ENCODE measurements at regions not wholly inside any gene's neighbourhood (a gene's known extent, or its start where the extent isn't known, plus 50 kb on each side); places are given as distances from the start of the nearest gene placed in this dataset.

DNA sequence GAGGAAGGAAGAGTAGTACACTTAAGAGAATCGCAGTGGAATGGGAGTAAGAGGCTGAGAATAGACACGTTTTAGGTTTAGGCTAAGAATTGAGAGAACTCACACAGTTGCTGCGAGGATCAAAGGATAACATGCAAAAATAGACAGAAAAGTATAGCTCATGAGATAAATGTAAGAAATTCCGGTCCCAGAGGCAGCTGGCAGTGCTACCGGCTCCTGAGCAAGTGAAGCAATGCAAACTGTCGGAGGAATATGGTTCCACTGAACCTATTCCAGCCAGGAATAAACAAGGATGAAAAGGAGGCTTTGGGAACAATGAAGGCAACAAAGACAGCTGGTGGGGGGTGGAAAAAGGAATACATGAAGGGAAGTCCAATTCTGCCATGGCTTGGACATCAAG lies 191.8 kb downstream of the QDPR start:
- intact Hi-C loops (cut with micrococcal nuclease; ENCODE audit: unreplicated experiment): loop anchor here (5.0 kb wide), 3 partner anchors 628 to 938 kb away; no protein-coding TSS in a partner anchor
- BruUV-seq (replicated peaks): no TSS peak
- no peaks in the 10 kb centered on the region for H3K27me3 ChIP-seq (replicated peaks; ENCODE audit: insufficient read depth, low read depth, low read length, poor library complexity)
- H3K4me1 ChIP-seq (ENCODE audit: insufficient read depth, low read length, poor library complexity, severe bottlenecking): peaks cover 21% of the 10 kb centered on the region
- TF ChIP-seq EZH2 (IDR thresholded peaks at IDR 0.05; ENCODE audit: borderline replicate concordance, low read depth, low read length, poor library complexity, severe bottlenecking): no peak
- TF ChIP-seq, protein P1, sequence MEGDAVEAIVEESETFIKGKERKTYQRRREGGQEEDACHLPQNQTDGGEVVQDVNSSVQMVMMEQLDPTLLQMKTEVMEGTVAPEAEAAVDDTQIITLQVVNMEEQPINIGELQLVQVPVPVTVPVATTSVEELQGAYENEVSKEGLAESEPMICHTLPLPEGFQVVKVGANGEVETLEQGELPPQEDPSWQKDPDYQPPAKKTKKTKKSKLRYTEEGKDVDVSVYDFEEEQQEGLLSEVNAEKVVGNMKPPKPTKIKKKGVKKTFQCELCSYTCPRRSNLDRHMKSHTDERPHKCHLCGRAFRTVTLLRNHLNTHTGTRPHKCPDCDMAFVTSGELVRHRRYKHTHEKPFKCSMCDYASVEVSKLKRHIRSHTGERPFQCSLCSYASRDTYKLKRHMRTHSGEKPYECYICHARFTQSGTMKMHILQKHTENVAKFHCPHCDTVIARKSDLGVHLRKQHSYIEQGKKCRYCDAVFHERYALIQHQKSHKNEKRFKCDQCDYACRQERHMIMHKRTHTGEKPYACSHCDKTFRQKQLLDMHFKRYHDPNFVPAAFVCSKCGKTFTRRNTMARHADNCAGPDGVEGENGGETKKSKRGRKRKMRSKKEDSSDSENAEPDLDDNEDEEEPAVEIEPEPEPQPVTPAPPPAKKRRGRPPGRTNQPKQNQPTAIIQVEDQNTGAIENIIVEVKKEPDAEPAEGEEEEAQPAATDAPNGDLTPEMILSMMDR (conservative IDR thresholded peaks at IDR 0.05; ENCODE audit: low read depth, low read length): no peak
- DNase-seq (ENCODE audit: low spot score): no peak
- H3K36me3 ChIP-seq (ENCODE audit: insufficient read depth, low read length, poor library complexity, severe bottlenecking): no peaks in the 10 kb centered on the region
- no peaks in the 10 kb centered on the region for H3K9me3 ChIP-seq (ENCODE audit: low read depth, low read length, poor library complexity, severe bottlenecking)
- ChIA-PET POLR2A (ENCODE audit: low non-redundant PET) (no interaction called here), CTCF (no interaction called here)
- H3K27ac ChIP-seq (ENCODE audit: low read depth, low read length, poor library complexity, severe bottlenecking): no peak overlapping the region
- no peak overlapping the region for H3K4me3 ChIP-seq (ENCODE audit: low read depth, low read length, poor library complexity, severe bottlenecking)

DNA sequence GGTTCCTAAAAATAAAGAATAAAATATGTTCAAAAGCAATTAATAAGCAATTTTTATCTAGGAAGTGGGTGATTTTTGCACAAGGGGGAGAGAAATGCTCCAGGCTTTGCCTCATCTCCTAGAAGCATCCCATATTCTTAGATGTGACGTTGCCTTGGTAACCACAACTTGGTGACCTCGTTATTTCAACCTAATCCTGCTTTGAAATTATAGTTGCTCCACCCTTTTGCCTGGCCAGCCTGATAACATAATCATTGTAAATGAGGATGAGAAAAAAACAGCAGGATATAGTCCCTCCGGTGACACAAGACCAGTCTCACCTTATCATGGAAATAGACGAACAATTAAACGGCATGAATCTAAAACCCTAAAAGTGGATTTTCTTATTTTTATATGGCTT lies 194.4 kb downstream of the QDPR start:
- TF ChIP-seq, protein P1 (conservative IDR thresholded peaks at IDR 0.05; ENCODE audit: low read depth, low read length): no peak
- TF ChIP-seq EZH2 (IDR thresholded peaks at IDR 0.05; ENCODE audit: borderline replicate concordance, low read depth, low read length, poor library complexity, severe bottlenecking): no peak
- Histone ChIP-seq H3K4me3 (ENCODE audit: low read depth, low read length, poor library complexity, severe bottlenecking) (no peak overlapping the region), H3K27ac (ENCODE audit: low read depth, low read length, poor library complexity, severe bottlenecking) (no peak overlapping the region), H3K27me3 (replicated peaks; ENCODE audit: insufficient read depth, low read depth, low read length, poor library complexity) (no peaks in the 10 kb centered on the region), H3K4me1 (ENCODE audit: insufficient read depth, low read length, poor library complexity, severe bottlenecking) (no peaks in the 10 kb centered on the region), H3K36me3 (ENCODE audit: insufficient read depth, low read length, poor library complexity, severe bottlenecking) (no peaks in the 10 kb centered on the region), H3K9me3 (ENCODE audit: low read depth, low read length, poor library complexity, severe bottlenecking) (no peaks in the 10 kb centered on the region)
- CTCF ChIA-PET: no interaction called here
- intact Hi-C loops (cut with micrococcal nuclease; ENCODE audit: unreplicated experiment): no loop called here
- no TSS peak for BruUV-seq (replicated peaks)
- POLR2A ChIA-PET (ENCODE audit: low non-redundant PET): no interaction called here
- DNase-seq (ENCODE audit: low spot score): no peak

DNA sequence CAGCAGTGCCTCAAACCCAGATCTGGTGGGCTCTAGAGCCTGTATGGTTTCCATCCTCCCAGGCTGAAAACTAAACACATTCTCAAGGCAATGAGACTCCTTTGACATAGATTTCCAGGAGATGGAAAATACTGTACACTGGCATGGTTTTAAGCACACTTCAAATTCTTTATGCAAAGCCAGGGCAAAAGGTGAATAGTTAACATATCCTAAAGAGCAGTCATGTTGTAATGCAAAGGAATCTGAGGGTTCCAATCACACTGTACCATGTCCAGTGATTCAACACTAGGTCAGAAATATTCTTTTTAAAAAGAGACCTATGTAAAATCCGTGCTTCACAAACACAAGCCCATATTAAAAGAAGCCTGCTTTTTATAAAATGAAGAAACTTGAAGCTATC lies 195.3 kb downstream of the QDPR start:
- no peak for DNase-seq (ENCODE audit: low spot score)
- no TSS peak for BruUV-seq (replicated peaks)
- POLR2A ChIA-PET (ENCODE audit: low non-redundant PET): no interaction called here
- CTCF ChIA-PET: no interaction called here
- H3K4me1 ChIP-seq (ENCODE audit: insufficient read depth, low read length, poor library complexity, severe bottlenecking): no peaks in the 10 kb centered on the region
- no peak overlapping the region for H3K4me3 ChIP-seq (ENCODE audit: low read depth, low read length, poor library complexity, severe bottlenecking)
- no peak overlapping the region for H3K27ac ChIP-seq (ENCODE audit: low read depth, low read length, poor library complexity, severe bottlenecking)
- H3K9me3 ChIP-seq (ENCODE audit: low read depth, low read length, poor library complexity, severe bottlenecking): no peaks in the 10 kb centered on the region
- intact Hi-C loops (cut with micrococcal nuclease; ENCODE audit: unreplicated experiment): no loop called here
- no peaks in the 10 kb centered on the region for H3K27me3 ChIP-seq (replicated peaks; ENCODE audit: insufficient read depth, low read depth, low read length, poor library complexity)
- TF ChIP-seq, protein P1 (conservative IDR thresholded peaks at IDR 0.05; ENCODE audit: low read depth, low read length): no peak
- TF ChIP-seq EZH2 (IDR thresholded peaks at IDR 0.05; ENCODE audit: borderline replicate concordance, low read depth, low read length, poor library complexity, severe bottlenecking): no peak
- no peaks in the 10 kb centered on the region for H3K36me3 ChIP-seq (ENCODE audit: insufficient read depth, low read length, poor library complexity, severe bottlenecking)
